ENCODE measurements at regions not wholly inside any gene's neighbourhood (a gene's known extent, or its start where the extent isn't known, plus 50 kb on each side); places are given as distances from the start of the nearest gene placed in this dataset.
A peak's percentile ranks its signal among the peaks of the same experiment; 100 is the strongest.

DNA sequence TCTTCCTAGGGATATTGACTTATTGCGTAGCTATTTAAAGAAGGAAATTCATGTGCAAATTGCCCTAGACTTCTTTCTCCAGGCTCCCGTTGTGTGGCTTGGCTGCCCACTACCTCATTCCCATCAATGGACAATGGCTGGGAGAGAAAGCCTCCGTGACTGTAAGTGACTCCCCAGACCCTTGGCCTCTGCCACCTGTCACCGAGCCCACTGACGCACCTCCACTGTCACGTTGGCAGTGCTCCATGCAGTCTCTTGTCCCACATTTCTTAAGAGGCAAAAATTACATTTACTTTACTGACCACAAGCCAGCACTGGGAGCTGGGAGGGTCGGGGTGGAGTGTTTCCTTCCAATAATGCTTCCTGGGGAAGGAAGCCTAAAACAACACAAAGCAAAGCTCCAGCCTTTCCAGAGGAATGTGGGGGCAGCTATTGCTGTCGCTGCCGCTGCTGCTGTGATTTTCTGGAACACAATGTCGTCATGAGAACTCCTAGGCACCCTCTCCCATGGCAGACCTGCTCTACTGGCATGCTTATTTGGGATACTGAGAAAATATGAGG, 89.7 kb upstream of the STEAP1B start:
- CTCF ChIA-PET, result interaction anchor here (0.7 kb wide), 1 partner anchor 595 kb away, joined by 5 read pairs; no protein-coding TSS in a partner anchor
- no peak for DNase-seq (ENCODE audit: low spot score)
- peak overlapping the region; percentile 26; the same call in 1 of the 2 replicates for H3K27ac ChIP-seq
- TF ChIP-seq, protein P1, sequence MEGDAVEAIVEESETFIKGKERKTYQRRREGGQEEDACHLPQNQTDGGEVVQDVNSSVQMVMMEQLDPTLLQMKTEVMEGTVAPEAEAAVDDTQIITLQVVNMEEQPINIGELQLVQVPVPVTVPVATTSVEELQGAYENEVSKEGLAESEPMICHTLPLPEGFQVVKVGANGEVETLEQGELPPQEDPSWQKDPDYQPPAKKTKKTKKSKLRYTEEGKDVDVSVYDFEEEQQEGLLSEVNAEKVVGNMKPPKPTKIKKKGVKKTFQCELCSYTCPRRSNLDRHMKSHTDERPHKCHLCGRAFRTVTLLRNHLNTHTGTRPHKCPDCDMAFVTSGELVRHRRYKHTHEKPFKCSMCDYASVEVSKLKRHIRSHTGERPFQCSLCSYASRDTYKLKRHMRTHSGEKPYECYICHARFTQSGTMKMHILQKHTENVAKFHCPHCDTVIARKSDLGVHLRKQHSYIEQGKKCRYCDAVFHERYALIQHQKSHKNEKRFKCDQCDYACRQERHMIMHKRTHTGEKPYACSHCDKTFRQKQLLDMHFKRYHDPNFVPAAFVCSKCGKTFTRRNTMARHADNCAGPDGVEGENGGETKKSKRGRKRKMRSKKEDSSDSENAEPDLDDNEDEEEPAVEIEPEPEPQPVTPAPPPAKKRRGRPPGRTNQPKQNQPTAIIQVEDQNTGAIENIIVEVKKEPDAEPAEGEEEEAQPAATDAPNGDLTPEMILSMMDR (conservative IDR thresholded peaks at IDR 0.05; ENCODE audit: low read depth), result no peak
- POLR2A ChIA-PET (ENCODE audit: low non-redundant PET), result no interaction called here

DNA sequence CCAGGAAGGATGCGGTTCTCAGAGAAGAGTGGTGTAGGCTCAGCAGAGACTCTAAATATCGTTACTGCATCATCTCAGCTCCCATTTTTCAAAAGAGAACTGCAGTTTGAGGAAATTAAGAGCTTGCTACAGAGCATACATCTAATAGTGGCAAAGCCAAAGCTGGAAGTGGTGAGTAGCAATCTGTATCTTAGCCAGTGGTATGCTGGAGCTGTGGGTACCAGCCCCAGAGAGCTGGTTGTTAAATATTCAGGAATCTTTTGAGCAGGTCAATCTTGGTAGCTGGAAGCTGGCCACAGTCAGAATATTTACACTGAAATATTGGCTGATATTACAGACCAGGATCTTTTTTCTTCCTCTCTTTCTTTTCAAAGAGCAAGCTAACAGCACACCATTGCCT, 88.4 kb upstream of the STEAP1B start:
- POLR2A ChIA-PET (ENCODE audit: low non-redundant PET), result no interaction called here
- DNase-seq (ENCODE audit: low spot score), result no peak

GRCh38 chr7:22587322-22587721, 87.3 kb upstream of the STEAP1B start:
- POLR2A ChIA-PET (ENCODE audit: low non-redundant PET), result no interaction called here
- H3K27ac ChIP-seq, result no peak overlapping the region
- CTCF ChIA-PET, result no interaction called here
- TF ChIP-seq, protein P1 (conservative IDR thresholded peaks at IDR 0.05; ENCODE audit: low read depth), result no peak
- DNase-seq (ENCODE audit: low spot score), result no peak

More for the DNA sequence above, 88.4 kb upstream of the STEAP1B start:
- H3K27ac ChIP-seq, result no peak overlapping the region
- CTCF ChIA-PET, result interaction anchor here (0.7 to 1.0 kb wide), 2 partner anchors 16 to 33 kb away, joined by 3 read pairs; no protein-coding TSS in a partner anchor
- TF ChIP-seq, protein P1 (conservative IDR thresholded peaks at IDR 0.05; ENCODE audit: low read depth), result no peak

DNA sequence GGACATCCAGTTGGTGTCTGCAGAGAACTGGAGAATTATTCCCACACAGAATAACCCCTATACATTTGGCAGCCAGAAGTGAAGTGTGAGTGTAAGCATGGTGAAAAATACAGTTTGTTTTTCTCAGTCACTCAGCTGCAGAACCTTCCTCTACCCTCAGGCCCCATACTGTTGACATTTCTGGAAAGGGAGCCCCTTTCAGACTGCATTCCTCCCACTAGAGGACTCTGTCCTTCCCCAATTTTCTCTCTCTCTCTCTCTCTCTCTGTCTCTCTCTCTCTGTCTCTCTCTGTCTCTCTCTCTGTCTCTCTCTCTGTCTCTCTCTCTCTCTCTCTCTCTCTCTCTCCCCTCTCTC, 86.8 kb upstream of the STEAP1B start:
- DNase-seq (ENCODE audit: low spot score), result no peak
- TF ChIP-seq, protein P1 (conservative IDR thresholded peaks at IDR 0.05; ENCODE audit: low read depth), result no peak
- CTCF ChIA-PET, result interaction anchor here (0.6 kb wide), 1 partner anchor 457 kb away, joined by 5 read pairs; no protein-coding TSS in a partner anchor
- POLR2A ChIA-PET (ENCODE audit: low non-redundant PET), result no interaction called here
- no peak overlapping the region for H3K27ac ChIP-seq

DNA sequence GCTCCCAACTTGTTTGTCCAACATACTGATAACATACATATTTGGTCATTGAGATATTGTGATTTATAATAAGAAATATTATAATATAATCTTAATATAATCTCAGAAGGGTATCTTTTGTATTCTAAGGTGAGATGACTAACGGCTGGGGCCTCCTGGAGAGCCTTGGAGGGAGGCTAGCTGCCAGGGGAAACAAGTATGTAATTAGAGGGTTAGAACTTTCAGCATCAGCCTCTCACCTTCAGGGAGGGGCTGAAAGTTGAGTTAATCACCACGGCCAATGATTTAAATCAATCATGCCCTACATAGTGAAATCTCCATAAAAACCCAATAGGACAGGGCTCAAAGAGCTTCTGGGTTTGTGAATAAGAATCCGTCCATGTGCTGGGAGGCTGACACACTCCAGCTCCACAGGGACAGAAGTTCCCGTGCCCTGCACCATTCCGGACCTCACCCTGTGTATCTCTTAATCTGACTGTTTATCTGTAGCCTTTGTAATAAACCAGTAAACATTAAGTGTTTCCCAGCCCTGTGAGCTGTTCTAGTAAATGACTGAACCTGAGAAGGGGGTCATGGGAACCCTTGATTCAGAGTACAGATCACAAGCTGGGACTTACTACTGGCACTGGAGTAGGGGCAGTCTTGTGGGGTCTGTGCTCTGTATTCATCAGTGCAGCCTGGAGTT, 86.3 kb upstream of the STEAP1B start:
- TF ChIP-seq, protein P1 (conservative IDR thresholded peaks at IDR 0.05; ENCODE audit: low read depth), result no peak
- POLR2A ChIA-PET (ENCODE audit: low non-redundant PET), result no interaction called here
- CTCF ChIA-PET, result interaction anchor here (0.6 kb wide), 2 partner anchors 14 to 458 kb away, joined by 3 to 5 read pairs; no protein-coding TSS in a partner anchor
- no peak for DNase-seq (ENCODE audit: low spot score)
- no peak overlapping the region for H3K27ac ChIP-seq

- no peak overlapping the region for H3K27ac ChIP-seq
- TF ChIP-seq, protein P1 (conservative IDR thresholded peaks at IDR 0.05; ENCODE audit: low read depth), result no peak
- DNase-seq (ENCODE audit: low spot score), result no peak
- ChIA-PET CTCF (interaction anchor here (0.6 kb wide), 2 partner anchors 132 to 159 kb away, joined by 3 read pairs; no protein-coding TSS in a partner anchor), POLR2A (ENCODE audit: low non-redundant PET) (no interaction called here)
Measured at GRCh38 chr7:22584179-22584578, 84.2 kb upstream of the STEAP1B start.

All from RWPE1 (cell line).